ENCODE measurements at regions not wholly inside any gene's neighbourhood (a gene's known extent, or its start where the extent isn't known, plus 50 kb on each side); places are given as distances from the start of the nearest gene placed in this dataset.

- no peak for DNase-seq (ENCODE audit: low read depth)
Measured at GRCh38 chr4:122514671-122515070, 58.1 kb upstream of the IL2 start.

- no peak for DNase-seq (ENCODE audit: low read depth)
Measured at GRCh38 chr4:122512430-122512829, 55.9 kb upstream of the IL2 start.

- no peak for DNase-seq (ENCODE audit: low read depth)
Measured at GRCh38 chr4:122508083-122508482, 51.6 kb upstream of the IL2 start.

Measured in renal cortical epithelial cell (primary cell).